ENCODE measurements at regions not wholly inside any gene's neighbourhood (a gene's known extent, or its start where the extent isn't known, plus 50 kb on each side); places are given as distances from the start of the nearest gene placed in this dataset.

DNA sequence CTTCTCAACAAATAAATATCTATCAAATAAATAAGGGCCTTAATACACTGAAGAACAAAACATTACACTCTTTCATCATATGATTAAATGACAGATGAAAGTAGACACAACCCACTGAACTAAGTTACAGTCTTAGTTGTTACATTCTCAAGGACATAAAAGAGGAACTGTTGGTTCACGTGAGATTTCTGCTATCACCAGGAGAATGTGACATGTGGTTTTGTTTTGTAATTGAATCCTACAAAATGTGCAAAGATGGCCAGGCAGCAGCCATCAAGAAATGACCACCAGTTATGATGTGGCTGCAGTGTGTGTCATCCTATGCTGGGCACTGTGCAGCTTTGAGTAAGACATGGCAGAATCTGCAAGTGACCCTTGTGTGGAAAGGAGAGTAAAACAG, 310.6 kb upstream of the PIK3C3 start:
- Histone ChIP-seq H4K20me1 (replicated peaks; ENCODE audit: control insufficient read depth, extremely low read depth, insufficient read depth, low read length) (no peaks in the 10 kb centered on the region), H3K9me3 (replicated peaks; ENCODE audit: control insufficient read depth, insufficient read depth, low read length) (no peaks in the 10 kb centered on the region)

More for the DNA sequence above, 310.6 kb upstream of the PIK3C3 start:
- DNase-seq (ENCODE audit: low read depth, low spot score): no peak
- no peaks in the 10 kb centered on the region for H3K4me1 ChIP-seq (ENCODE audit: control insufficient read depth, extremely low read depth, insufficient read depth, low read length)
- H3K79me2 ChIP-seq (ENCODE audit: control insufficient read depth, insufficient read depth, low read length): no peaks in the 10 kb centered on the region
- dilution Hi-C loops (cut with MboI; ENCODE audit: extremely low pct_ligation_motif_present, low sequenced_read_pairs) (no loop called here), intact Hi-C loops (cut with micrococcal nuclease) (no loop called here)
- BruUV-seq (replicated peaks): no TSS peak
- H2AFZ ChIP-seq (ENCODE audit: low read depth, low read length): no peak overlapping the region
- H3K27me3 ChIP-seq (ENCODE audit: control insufficient read depth in 2 of 2, insufficient read depth in 2 of 2, low read length in 2 of 2): peaks cover 0 to 1% of the 10 kb centered on the region in 2 experiments
- no peak for TF ChIP-seq MYC (IDR thresholded peaks at IDR 0.05; ENCODE audit: low read depth, low read length)
- no peak for TF ChIP-seq EZH2 (IDR thresholded peaks at IDR 0.05; ENCODE audit: borderline replicate concordance, low read depth, low read length, severe bottlenecking)
- TF ChIP-seq CTCF (IDR thresholded peaks at IDR 0.05; ENCODE audit: extremely low read depth in 1 of 2, insufficient read depth in 1 of 2, low read depth in 1 of 2, low read length in 2 of 2): no peak
- TF ChIP-seq POLR2A (IDR thresholded peaks at IDR 0.05; ENCODE audit: low read depth, low read length): no peak
- TF ChIP-seq GATA2 (IDR thresholded peaks at IDR 0.05; ENCODE audit: insufficient read depth, insufficient read length, low read depth, low read length): no peak
- no peak for TF ChIP-seq FOS (IDR thresholded peaks at IDR 0.05; ENCODE audit: borderline replicate concordance, insufficient read depth, low read length)
- TF ChIP-seq, protein P1, sequence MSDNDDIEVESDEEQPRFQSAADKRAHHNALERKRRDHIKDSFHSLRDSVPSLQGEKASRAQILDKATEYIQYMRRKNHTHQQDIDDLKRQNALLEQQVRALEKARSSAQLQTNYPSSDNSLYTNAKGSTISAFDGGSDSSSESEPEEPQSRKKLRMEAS (IDR thresholded peaks at IDR 0.05; ENCODE audit: insufficient read depth, insufficient read length): no peak
- TF ChIP-seq JUN (IDR thresholded peaks at IDR 0.05; ENCODE audit: borderline replicate concordance, insufficient read depth, insufficient read length, low read depth): no peak
- TF ChIP-seq POLR2AphosphoS5 (IDR thresholded peaks at IDR 0.05; ENCODE audit: insufficient read depth, low read depth, low read length): no peak
- no peak overlapping the region for H3K9ac ChIP-seq (replicated peaks; ENCODE audit: extremely low read depth, insufficient read depth, low read length)
- ChIA-PET POLR2A (no interaction called here), CTCF (no interaction called here)
- H3K36me3 ChIP-seq (ENCODE audit: control insufficient read depth in 2 of 2, extremely low read depth in 1 of 2, insufficient read depth in 2 of 2, low read length in 2 of 2): no peaks in the 10 kb centered on the region
- no peak overlapping the region for H3K4me3 ChIP-seq (replicated peaks in 1 of 3; ENCODE audit: insufficient read depth in 1 of 3, low read depth in 1 of 3, low read length in 3 of 3)
- FAIRE-seq: no peak
- no peaks in the 10 kb centered on the region for H3K9me1 ChIP-seq (replicated peaks; ENCODE audit: control insufficient read depth, extremely low read depth, insufficient read depth, low read length)
- no peak overlapping the region for H3K27ac ChIP-seq (ENCODE audit: insufficient read depth, low read depth, low read length)
- H3K4me2 ChIP-seq (ENCODE audit: insufficient read depth, low read length): no peak overlapping the region

Measured in endothelial cell of umbilical vein (primary cell).